ENCODE measurements at regions not wholly inside any gene's neighbourhood (a gene's known extent, or its start where the extent isn't known, plus 50 kb on each side); places are given as distances from the start of the nearest gene placed in this dataset.

DNA sequence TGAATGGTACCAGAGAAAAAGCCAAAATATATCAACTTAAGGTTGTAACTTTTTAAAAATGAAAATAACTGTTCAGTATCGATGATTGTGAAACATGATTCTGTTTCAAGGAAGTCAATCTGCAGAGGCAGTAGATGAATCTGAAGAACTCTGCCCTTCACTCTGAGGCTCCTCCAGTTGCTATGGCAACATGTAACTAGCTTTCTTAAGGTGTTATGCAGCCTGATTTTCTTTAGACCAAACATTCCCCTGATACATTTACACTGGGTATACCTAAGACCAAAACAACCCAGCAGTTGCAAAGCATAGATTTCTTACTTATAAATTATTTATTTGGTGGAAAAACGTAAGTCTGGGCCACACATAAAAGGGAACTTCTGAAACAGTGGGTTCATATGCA, 133.6 kb upstream of the RASGEF1B start:
- Mint-ChIP-seq H3K27ac (no peak overlapping the region), H3K36me3 (no peaks in the 10 kb centered on the region), H3K4me1 (ENCODE audit: low read depth) (no peaks in the 10 kb centered on the region)

DNA sequence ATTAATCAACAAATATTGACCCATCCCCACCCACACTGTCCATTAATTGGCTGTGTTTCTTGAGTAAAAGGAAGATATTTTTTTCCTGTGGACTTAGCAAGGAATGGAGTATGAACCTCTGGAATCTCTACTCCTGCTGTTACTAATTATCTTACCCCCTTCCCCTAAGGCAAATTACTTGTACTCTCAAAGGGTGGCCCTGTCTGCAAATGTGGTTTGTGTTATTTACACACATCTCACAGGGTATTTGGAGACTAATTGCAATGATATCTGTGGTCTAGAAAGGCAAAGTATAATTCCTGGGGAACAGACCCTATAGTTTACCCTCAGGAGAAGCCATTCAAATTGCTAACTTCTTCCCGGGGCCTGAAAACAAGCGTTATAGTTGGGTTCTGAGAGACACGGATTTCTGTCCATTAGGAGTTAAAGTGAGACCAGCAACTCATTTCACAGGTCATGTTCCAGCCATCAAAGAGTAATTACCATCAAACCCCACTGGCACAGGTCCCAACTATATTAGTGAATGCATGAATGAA, 133.0 kb upstream of the RASGEF1B start:
- Mint-ChIP-seq H3K36me3 (no peaks in the 10 kb centered on the region), H3K27ac (no peak overlapping the region), H3K4me3 (no peak overlapping the region), H3K9me3 (no peaks in the 10 kb centered on the region), H3K4me1 (ENCODE audit: low read depth) (no peaks in the 10 kb centered on the region), H3K27me3 (peaks cover 5% of the 10 kb centered on the region)
- intact Hi-C loops (cut with micrococcal nuclease) = no loop called here
- no peak for DNase-seq
- ChIA-PET POLR2A (no interaction called here), CTCF (interaction anchor here (1.4 kb wide), 1 partner anchor 137 kb away, joined by 5 read pairs; no protein-coding TSS in a partner anchor)

More for the DNA sequence above, 133.6 kb upstream of the RASGEF1B start:
- Mint-ChIP-seq H3K27me3 (peaks cover 5% of the 10 kb centered on the region), H3K4me3 (no peak overlapping the region), H3K9me3 (no peaks in the 10 kb centered on the region)
- POLR2A ChIA-PET = no interaction called here
- no peak for DNase-seq
- CTCF ChIA-PET = no interaction called here
- intact Hi-C loops (cut with micrococcal nuclease) = no loop called here

DNA sequence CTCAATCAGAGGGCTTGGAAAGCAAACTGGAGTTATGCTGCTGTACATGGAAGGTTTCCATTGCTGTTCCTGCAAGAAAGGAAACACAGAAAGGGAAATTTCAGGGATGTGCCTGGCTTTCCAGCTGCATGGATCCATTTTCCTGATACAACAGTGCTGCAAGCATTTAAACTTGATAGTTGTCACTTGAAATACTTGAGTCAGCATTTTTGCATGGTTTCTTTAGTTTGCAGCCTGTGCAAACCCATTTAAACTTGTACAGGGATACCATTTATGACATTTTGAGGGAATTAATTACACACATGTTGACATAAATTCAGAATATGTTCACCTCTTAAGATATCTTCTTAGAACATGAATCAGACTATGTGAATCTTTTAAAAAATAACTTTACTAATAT, 131.1 kb upstream of the RASGEF1B start:
- DNase-seq = no peak
- no peak overlapping the region for H3K4me3 Mint-ChIP-seq
- H3K36me3 Mint-ChIP-seq = no peaks in the 10 kb centered on the region
- peaks cover 5% of the 10 kb centered on the region for H3K27me3 Mint-ChIP-seq
- no peak overlapping the region for H3K27ac Mint-ChIP-seq
- no peaks in the 10 kb centered on the region for H3K4me1 Mint-ChIP-seq (ENCODE audit: low read depth)
- CTCF ChIA-PET = no interaction called here
- peaks cover 2% of the 10 kb centered on the region for H3K9me3 Mint-ChIP-seq
- POLR2A ChIA-PET = no interaction called here
- intact Hi-C loops (cut with micrococcal nuclease) = no loop called here

DNA sequence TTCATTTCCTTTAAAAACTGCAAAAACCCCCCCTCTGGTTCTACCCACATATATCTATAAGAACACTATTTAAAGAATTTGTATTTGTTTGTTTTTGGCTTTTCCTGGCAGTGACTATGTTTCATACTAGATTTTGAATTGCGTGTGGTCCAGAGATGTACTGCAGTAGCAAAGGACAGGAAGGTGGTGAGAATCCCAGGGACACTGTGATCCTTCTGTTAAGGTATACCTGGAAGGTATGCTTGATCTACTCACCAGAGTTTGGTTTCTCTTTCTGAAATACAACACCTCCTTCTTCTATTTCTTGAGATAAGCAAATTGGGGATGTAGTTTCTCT, 129.6 kb upstream of the RASGEF1B start:
- Mint-ChIP-seq H3K36me3 (no peaks in the 10 kb centered on the region), H3K27ac (no peak overlapping the region), H3K4me3 (no peak overlapping the region), H3K27me3 (peaks cover 3% of the 10 kb centered on the region), H3K9me3 (peaks cover 2% of the 10 kb centered on the region), H3K4me1 (ENCODE audit: low read depth) (no peaks in the 10 kb centered on the region)
- no peak for DNase-seq
- POLR2A ChIA-PET = no interaction called here
- CTCF ChIA-PET = no interaction called here
- intact Hi-C loops (cut with micrococcal nuclease) = no loop called here

DNA sequence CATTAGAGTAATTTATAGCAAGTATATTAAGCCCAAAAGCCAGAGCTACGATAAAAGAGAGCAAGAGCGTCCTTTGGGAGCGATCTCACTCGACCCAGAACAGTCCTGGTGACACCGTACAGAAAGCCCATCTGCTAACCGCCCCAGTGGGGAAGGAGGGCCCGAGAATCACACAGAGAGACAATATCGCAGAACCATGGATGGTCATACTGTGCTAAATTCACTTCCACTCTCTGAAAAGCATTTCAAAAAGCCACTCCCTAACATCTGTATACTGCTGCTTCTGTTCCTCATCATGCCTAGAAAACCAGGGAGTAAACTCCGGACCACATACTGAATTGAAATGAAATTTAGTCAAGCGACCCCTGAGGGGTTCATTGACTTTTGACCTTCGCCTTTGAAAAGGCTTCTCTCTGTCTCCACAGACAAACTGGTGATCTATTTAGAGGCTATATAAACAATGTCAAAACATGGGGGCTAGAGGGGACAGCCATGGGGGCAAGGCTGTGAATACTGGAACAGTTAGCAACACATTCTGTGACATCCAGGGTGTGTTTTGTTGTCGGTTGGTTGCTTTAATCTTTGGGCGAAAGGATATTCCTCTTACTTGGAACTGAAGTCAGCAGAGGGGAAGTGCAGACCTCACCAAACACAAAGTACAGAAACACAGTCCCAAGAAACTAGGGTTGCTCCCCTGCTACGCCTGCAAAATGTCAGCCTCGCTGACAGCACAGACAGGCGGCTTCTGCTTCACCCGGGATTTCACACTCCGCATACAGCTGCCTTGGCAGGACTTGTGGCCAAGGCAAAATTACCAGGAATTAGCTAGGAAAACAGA, 129.0 kb upstream of the RASGEF1B start:
- ChIA-PET POLR2A (no interaction called here), CTCF (no interaction called here)
- DNase-seq = no peak

DNA sequence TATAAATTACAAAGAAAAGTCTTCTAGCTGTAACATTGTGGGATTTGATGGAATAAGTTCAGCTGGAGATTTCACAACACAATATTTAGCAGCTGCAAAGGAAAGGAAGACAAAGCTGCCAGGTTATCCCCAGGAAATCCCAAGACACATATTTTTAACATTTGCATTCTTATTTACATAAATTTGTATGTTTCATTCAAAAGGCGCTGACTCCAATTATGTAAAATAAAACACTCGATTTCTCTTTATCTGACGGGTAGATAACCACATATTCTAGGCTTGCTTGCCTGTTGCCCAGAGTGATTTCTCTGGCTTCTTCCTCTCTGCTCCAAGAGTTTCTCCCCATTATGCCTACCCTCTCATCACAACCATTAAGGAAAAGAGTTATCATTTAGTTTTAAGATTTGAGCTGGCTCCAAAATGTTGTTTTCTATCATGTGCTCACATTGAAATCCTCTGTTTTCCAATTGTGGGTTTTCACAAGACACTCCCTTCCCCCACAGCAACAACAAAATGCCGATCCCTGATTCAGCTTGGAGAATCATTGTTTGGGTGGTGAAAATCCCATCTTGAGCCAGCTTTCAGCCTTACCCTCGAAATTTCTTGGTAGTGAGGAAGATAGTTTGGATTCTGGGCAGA, 128.2 kb upstream of the RASGEF1B start:
- ChIA-PET POLR2A (no interaction called here), CTCF (no interaction called here)
- Mint-ChIP-seq H3K36me3 (no peaks in the 10 kb centered on the region), H3K27ac (no peak overlapping the region), H3K9me3 (peaks cover 2% of the 10 kb centered on the region), H3K4me1 (ENCODE audit: low read depth) (peaks cover 5% of the 10 kb centered on the region), H3K4me3 (no peak overlapping the region), H3K27me3 (peaks cover 4% of the 10 kb centered on the region)
- intact Hi-C loops (cut with micrococcal nuclease) = no loop called here
- DNase-seq = no peak

More for the DNA sequence above, 129.0 kb upstream of the RASGEF1B start:
- Mint-ChIP-seq H3K36me3 (no peaks in the 10 kb centered on the region), H3K27me3 (peaks cover 4% of the 10 kb centered on the region), H3K27ac (no peak overlapping the region), H3K4me1 (ENCODE audit: low read depth) (peaks cover 4% of the 10 kb centered on the region), H3K4me3 (no peak overlapping the region), H3K9me3 (peaks cover 2% of the 10 kb centered on the region)
- intact Hi-C loops (cut with micrococcal nuclease) = no loop called here

DNA sequence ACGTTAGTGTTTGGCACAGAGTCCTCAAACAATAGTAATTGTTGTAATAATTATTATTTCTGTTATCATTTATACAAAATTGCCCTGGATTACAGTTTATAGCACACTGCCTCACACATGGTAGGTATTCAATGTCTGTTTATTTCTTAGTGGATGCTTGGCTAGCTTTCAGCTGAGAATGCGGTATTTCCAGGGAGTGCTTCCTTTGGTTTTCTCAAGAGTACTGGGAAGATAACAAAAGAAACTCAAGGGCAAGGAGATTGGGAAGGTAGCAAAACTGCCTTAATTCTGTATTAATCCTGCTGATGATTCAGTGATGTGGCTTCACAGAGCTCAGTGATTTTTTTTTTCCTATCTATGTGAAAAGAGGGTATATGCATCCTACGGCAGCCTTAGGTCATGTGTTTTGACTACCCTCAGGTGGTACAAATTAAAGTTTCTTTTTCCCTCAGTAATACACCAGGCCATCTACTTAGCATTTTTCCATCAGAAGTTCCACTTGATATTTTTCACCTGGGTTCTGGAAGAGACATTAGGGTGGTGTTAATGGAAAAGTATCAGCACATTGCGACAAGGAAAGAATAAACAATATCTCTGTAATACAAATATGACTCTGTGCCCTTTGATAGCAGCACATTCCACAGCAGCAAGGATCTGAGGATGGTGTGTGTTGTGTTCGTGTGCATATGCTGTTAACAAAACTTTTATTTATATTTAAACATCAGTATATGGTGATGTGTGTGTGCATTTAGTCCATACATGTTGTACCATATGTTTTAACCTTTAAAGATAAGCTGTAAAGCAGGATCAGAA, 124.3 kb upstream of the RASGEF1B start:
- no peak for DNase-seq
- intact Hi-C loops (cut with micrococcal nuclease) = no loop called here
- peaks cover 5% of the 10 kb centered on the region for H3K4me1 Mint-ChIP-seq (ENCODE audit: low read depth)
- H3K27me3 Mint-ChIP-seq = peaks cover 4% of the 10 kb centered on the region
- H3K27ac Mint-ChIP-seq = no peak overlapping the region
- no peaks in the 10 kb centered on the region for H3K36me3 Mint-ChIP-seq
- peaks cover 2% of the 10 kb centered on the region for H3K9me3 Mint-ChIP-seq
- ChIA-PET POLR2A (interaction anchor here (0.6 kb wide), 1 partner anchor 44 kb away, joined by 4 read pairs; no protein-coding TSS in a partner anchor), CTCF (interaction anchor here (1.6 kb wide), 1 partner anchor 129 kb away, joined by 7 read pairs; no protein-coding TSS in a partner anchor)
- no peak overlapping the region for H3K4me3 Mint-ChIP-seq

DNA sequence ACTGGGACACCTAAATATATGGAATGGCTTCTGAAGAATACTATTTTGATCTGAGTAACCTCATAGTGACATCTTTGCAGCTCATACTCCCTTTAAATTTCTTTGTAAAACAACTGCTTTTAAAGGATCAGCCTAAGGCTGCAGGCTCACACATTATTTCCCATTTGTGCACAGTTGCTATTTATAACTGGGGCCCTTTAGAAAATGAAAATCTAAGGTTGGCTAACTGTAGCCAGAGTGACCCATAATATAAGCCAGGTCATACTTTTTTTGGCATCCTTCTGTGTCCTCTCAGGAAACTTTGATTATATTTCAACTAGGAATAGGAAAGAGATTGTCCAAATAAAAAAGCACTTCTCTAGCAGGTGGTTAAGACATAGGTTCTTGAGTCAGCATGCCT, 123.6 kb upstream of the RASGEF1B start:
- Mint-ChIP-seq H3K9me3 (peaks cover 2% of the 10 kb centered on the region), H3K27me3 (peaks cover 1% of the 10 kb centered on the region), H3K4me1 (ENCODE audit: low read depth) (peaks cover 5% of the 10 kb centered on the region), H3K27ac (no peak overlapping the region), H3K36me3 (no peaks in the 10 kb centered on the region), H3K4me3 (no peak overlapping the region)
- intact Hi-C loops (cut with micrococcal nuclease) = no loop called here
- ChIA-PET CTCF (interaction anchor here (1.6 kb wide), 1 partner anchor 128 kb away, joined by 7 read pairs; no protein-coding TSS in a partner anchor), POLR2A (interaction anchor here (0.6 kb wide), 1 partner anchor 43 kb away, joined by 4 read pairs; no protein-coding TSS in a partner anchor)
- DNase-seq = no peak

DNA sequence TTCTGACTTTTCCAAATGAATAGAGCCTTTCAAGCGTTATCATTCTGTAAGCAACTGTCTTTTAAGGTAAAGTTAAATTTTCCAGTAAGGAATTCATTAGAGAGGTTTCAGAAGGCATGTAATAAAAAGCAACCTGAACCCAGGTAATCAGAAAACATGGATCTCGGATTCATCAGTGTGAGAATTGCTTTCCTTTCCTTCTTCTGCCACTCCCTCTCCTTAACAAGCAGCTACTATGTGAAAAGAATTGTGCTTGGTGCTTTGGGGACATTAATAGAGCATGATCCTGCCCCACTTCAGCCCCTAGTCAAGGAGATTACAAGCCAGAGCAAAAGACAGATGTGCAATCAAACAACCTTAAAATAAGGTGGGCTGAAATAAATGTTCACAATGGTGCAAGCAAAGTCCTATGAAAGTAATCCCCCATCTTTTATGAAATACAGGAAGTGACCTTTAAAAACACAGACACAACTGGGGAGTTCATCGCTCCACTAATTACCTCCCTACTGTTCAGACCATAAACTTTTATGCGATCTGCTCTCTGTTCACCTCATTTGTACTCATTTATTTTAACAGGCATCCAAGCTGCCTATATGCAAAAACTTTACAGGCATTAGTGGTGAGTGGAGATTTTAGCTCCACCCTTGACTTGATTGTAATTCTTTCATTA, 122.9 kb upstream of the RASGEF1B start:
- H3K27me3 Mint-ChIP-seq = peaks cover 1% of the 10 kb centered on the region
- POLR2A ChIA-PET = no interaction called here
- intact Hi-C loops (cut with micrococcal nuclease) = no loop called here
- H3K4me1 Mint-ChIP-seq (ENCODE audit: low read depth) = peaks cover 9% of the 10 kb centered on the region
- H3K27ac Mint-ChIP-seq = no peak overlapping the region
- no peak overlapping the region for H3K4me3 Mint-ChIP-seq
- CTCF ChIA-PET = no interaction called here
- H3K36me3 Mint-ChIP-seq = no peaks in the 10 kb centered on the region
- H3K9me3 Mint-ChIP-seq = peaks cover 2% of the 10 kb centered on the region
- no peak for DNase-seq

DNA sequence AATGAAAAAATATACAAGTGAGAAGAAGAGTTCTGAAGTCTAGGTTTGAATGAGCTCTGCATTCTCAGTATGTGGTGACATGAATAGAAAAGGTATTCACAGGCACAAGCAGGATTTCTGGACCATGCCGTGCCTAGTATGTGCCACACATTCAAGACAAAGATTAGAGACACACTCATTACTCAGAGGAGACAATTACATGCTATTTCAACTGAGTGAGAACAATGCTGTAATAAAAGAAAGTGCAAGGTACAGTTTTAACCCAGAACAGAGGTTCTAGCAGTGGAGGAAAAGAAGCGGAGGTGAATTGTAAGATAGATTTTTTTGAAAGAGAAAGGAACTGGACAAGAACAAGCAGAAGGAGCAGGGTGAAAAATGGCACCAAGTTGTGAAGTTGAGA, 121.0 kb upstream of the RASGEF1B start:
- H3K9me3 Mint-ChIP-seq = no peaks in the 10 kb centered on the region
- H3K4me1 Mint-ChIP-seq (ENCODE audit: low read depth) = peaks cover 14% of the 10 kb centered on the region
- CTCF ChIA-PET = no interaction called here
- no peaks in the 10 kb centered on the region for H3K36me3 Mint-ChIP-seq
- POLR2A ChIA-PET = no interaction called here
- no peak for DNase-seq
- intact Hi-C loops (cut with micrococcal nuclease) = no loop called here
- peaks cover 1% of the 10 kb centered on the region for H3K27me3 Mint-ChIP-seq
- H3K27ac Mint-ChIP-seq = no peak overlapping the region
- H3K4me3 Mint-ChIP-seq = no peak overlapping the region

DNA sequence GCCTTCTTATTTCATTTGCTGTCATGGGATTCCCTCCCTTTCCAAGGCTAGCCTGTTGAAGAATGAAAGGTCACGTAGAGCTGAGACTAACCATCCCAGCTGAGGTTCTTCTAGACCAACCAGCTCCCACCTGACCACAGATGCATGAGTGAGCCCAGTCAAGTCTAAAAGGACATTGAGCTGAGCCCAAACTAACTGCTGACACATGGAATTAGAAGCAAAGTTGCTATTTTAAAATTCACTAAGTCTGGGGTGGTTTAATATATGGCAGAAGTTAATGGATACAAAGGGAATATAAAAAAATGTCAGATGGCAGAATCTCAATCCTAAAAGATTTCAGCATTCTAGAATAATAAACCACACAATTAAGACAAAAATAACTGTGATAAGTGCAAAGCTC, 118.9 kb upstream of the RASGEF1B start:
- ChIA-PET POLR2A (no interaction called here), CTCF (interaction anchor here (0.9 kb wide), 1 partner anchor 123 kb away, joined by 4 read pairs; no protein-coding TSS in a partner anchor)
- no peak for DNase-seq
- peaks cover 9% of the 10 kb centered on the region for H3K4me1 Mint-ChIP-seq (ENCODE audit: low read depth)
- H3K4me3 Mint-ChIP-seq = no peak overlapping the region
- H3K27me3 Mint-ChIP-seq = no peaks in the 10 kb centered on the region
- H3K36me3 Mint-ChIP-seq = no peaks in the 10 kb centered on the region
- intact Hi-C loops (cut with micrococcal nuclease) = no loop called here
- H3K9me3 Mint-ChIP-seq = no peaks in the 10 kb centered on the region
- no peak overlapping the region for H3K27ac Mint-ChIP-seq

Data from activated CD4-positive, alpha-beta memory T cell treated with anti-CD3 and anti-CD28 coated beads for 36 hours (primary cell).